ENCODE measurements at regions not wholly inside any gene's neighbourhood (a gene's known extent, or its start where the extent isn't known, plus 50 kb on each side); places are given as distances from the start of the nearest gene placed in this dataset.

DNA sequence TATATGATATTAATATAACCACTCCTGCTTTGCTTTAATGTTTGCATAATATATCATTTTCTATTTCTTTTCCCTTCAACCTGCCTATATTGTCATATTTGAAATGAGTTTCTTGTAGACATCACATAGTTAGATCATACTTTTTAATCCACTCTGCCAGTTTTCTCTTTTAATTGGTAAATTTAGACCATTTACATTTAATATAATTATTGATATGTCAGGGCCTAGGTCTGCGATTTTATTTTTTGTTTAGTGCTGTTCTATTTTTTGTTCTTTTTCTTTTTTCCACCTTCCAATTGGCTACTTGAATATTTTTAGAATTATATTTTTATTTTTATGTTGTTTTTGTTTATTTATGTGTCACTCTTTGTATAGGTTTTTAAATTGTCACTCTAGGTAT is 213.3 kb downstream of the C1orf94 start:
- Histone ChIP-seq H3K27ac (no peak overlapping the region), H3K4me3 (no peak overlapping the region), H3K27me3 (no peaks in the 10 kb centered on the region), H3K4me1 (no peaks in the 10 kb centered on the region), H3K36me3 (no peaks in the 10 kb centered on the region), H3K9me3 (peaks cover 0 to 15% (median 0%) of the 10 kb centered on the region in 4 donors)
- DNase-seq (ENCODE audit: low spot score in 2 of 2), result no peak
- 82 to 91% methylated on average over 1 of the region's 1 CpG for WGBS, 2 donors
- TF ChIP-seq EP300 (IDR thresholded peaks at IDR 0.05), result no peak
- no peak for TF ChIP-seq POLR2A (IDR thresholded peaks at IDR 0.05)
- TF ChIP-seq, protein P1, sequence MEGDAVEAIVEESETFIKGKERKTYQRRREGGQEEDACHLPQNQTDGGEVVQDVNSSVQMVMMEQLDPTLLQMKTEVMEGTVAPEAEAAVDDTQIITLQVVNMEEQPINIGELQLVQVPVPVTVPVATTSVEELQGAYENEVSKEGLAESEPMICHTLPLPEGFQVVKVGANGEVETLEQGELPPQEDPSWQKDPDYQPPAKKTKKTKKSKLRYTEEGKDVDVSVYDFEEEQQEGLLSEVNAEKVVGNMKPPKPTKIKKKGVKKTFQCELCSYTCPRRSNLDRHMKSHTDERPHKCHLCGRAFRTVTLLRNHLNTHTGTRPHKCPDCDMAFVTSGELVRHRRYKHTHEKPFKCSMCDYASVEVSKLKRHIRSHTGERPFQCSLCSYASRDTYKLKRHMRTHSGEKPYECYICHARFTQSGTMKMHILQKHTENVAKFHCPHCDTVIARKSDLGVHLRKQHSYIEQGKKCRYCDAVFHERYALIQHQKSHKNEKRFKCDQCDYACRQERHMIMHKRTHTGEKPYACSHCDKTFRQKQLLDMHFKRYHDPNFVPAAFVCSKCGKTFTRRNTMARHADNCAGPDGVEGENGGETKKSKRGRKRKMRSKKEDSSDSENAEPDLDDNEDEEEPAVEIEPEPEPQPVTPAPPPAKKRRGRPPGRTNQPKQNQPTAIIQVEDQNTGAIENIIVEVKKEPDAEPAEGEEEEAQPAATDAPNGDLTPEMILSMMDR (IDR thresholded peaks at IDR 0.05), result no peak

DNA sequence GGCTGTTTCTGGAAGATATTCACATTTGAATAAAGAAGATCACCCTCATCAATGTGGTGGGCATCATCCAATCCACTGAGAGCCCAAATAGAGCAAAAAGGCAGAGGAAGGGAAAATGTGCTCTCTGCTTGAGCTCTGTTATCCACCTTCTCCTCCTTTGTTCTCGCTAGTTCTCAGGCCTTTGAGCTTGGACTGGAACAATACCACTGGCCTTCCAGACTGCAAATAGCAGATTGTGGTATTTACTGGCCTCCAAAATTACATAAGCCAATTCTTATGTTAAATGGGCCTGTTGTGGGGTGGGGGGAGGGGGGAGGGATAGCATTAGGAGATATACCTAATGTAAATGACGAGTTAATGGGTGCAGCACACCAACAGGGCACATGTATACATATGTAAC is 219.3 kb downstream of the C1orf94 start:
- Histone ChIP-seq H3K4me3 (no peak overlapping the region), H3K4me1 (no peaks in the 10 kb centered on the region), H3K9me3 (peaks cover 0 to 3% (median 0%) of the 10 kb centered on the region in 4 donors), H3K27me3 (no peaks in the 10 kb centered on the region), H3K36me3 (no peaks in the 10 kb centered on the region), H3K27ac (no peak overlapping the region)
- WGBS, 2 donors, result 62 to 69% methylated on average over 2 of the region's 2 CpGs
- TF ChIP-seq, protein P1 (IDR thresholded peaks at IDR 0.05), result no peak
- TF ChIP-seq EP300 (IDR thresholded peaks at IDR 0.05), result no peak
- no peak for TF ChIP-seq POLR2A (IDR thresholded peaks at IDR 0.05)
- no peak for DNase-seq (ENCODE audit: low spot score in 2 of 2)

DNA sequence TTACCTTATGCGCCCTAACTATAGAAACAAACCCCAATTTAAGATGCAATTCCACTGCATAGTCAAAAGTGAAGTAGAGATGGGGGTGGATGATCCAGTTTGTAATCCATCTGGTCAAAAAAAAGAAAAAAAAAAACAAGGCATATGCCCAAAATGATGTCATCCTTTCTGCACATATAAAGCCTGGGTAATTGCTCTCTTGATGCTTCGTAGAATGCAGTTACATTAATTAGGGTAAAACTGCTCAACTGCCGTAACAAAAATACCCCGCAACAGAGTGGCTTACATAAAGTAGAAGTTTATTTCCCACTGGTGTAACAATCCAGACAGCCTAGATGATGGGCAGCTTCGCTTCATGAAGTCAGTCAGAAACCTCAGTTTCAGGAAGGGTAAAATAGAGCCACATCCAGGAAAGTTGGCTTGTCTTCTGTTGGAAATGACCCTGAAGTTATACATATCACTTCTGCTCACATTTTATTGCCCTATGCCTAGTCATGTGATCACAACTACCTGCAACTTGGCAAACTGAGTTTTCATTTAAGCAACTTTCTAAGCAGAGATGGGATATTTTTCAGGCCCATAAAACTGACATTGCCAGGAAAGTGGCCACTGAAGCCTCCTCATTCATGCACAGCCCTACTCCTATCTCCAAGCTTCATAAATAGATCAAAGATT is 221.7 kb downstream of the C1orf94 start:
- no peak for TF ChIP-seq EP300 (IDR thresholded peaks at IDR 0.05)
- TF ChIP-seq POLR2A (IDR thresholded peaks at IDR 0.05), result no peak
- TF ChIP-seq, protein P1 (IDR thresholded peaks at IDR 0.05), result no peak
- Histone ChIP-seq H3K4me1 (no peaks in the 10 kb centered on the region), H3K4me3 (no peak overlapping the region), H3K27me3 (no peaks in the 10 kb centered on the region), H3K36me3 (no peaks in the 10 kb centered on the region), H3K27ac (no peak overlapping the region), H3K9me3 (peaks cover 0 to 2% (median 0%) of the 10 kb centered on the region in 4 donors)
- 69 to 72% methylated on average over 5 of the region's 5 CpGs for WGBS, 2 donors
- no peak for DNase-seq (ENCODE audit: low spot score in 2 of 2)

DNA sequence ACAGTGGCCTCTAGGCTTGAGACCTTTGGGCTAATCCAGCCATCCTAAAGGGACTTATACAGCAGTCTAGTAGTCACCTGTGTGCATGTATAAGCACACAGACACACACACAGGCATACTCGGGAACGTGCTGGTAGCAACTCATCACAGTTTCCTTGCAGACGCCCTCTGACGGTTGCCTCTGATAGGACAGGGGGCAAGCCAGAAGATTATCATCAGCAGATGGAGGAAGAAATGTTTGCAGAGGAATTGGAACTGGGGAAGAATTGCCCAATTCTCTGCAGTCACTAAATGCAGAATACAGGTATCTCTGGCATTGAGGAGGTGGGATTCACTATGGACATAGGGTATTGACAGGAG is 222.2 kb downstream of the C1orf94 start:
- H3K27me3 ChIP-seq, result no peaks in the 10 kb centered on the region
- 31 to 45% methylated on average over 4 of the region's 4 CpGs for WGBS, 2 donors

DNA sequence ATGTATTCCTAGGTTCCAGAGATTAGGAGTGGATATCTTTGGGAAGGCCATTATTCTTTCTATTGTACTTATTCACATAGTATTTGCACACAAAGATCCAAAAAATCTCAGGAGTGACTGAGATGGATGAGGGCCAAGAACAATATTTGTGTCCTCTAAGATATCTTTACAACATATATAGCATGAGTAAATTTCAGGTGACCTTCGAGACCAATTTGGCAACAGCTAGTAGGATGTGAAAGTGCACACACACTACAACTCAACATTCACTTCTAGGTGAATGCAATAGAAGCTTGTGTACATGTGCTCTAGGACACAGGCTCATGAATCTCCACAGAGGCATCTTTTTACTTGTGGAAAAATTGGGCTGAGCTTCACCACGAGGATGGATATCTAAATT is 224.0 kb downstream of the C1orf94 start:
- H3K27me3 ChIP-seq, result no peaks in the 10 kb centered on the region
- DNase-seq (ENCODE audit: low spot score in 2 of 2), result no peak
- peaks cover 0 to 2% (median 0%) of the 10 kb centered on the region in 4 donors for H3K9me3 ChIP-seq
- TF ChIP-seq POLR2A (IDR thresholded peaks at IDR 0.05), result no peak
- no peak for TF ChIP-seq EP300 (IDR thresholded peaks at IDR 0.05)
- TF ChIP-seq, protein P1 (IDR thresholded peaks at IDR 0.05), result no peak
- H3K4me3 ChIP-seq, result no peak overlapping the region
- H3K4me1 ChIP-seq, result no peaks in the 10 kb centered on the region
- no peaks in the 10 kb centered on the region for H3K36me3 ChIP-seq
- no peak overlapping the region for H3K27ac ChIP-seq
- WGBS, 2 donors, result 48% methylated on average over 2 of the region's 2 CpGs

More for the DNA sequence above, 222.2 kb downstream of the C1orf94 start:
- Histone ChIP-seq H3K4me1 (no peaks in the 10 kb centered on the region), H3K36me3 (no peaks in the 10 kb centered on the region), H3K27ac (no peak overlapping the region), H3K9me3 (peaks cover 0 to 2% (median 0%) of the 10 kb centered on the region in 4 donors), H3K4me3 (no peak overlapping the region)
- TF ChIP-seq, protein P1 (IDR thresholded peaks at IDR 0.05), result no peak
- TF ChIP-seq POLR2A (IDR thresholded peaks at IDR 0.05), result no peak
- TF ChIP-seq EP300 (IDR thresholded peaks at IDR 0.05), result no peak
- DNase-seq (ENCODE audit: low spot score in 2 of 2), result no peak
